Pancreas (tissue), 10 donors: ENCODE measurements at regions not wholly inside any gene's neighbourhood (a gene's known extent, or its start where the extent isn't known, plus 50 kb on each side); places are given as distances from the start of the nearest gene placed in this dataset.
A peak's percentile ranks its signal among the peaks of the same experiment; 100 is the strongest.

Source experiments
- ATAC-seq, 4 donors: fragments of 200-7000 bp; cut with Tn5 transposase; one replicate each; pipeline versions ENCODE4 v1.8.0 to v1.9.1; 2020; ENCODE audit warnings: mild to moderate bottlenecking in 4 of 4, moderate library complexity in 4 of 4
- DNase-seq, 6 donors: peaks; one replicate each; pipeline ENCODE4 v3.0.0-alpha.2; 2020
- FAIRE-seq: peaks from 2 replicates; lab custom pipeline; 2012; peaks lifted over from hg19 to GRCh38; lab: Jason Lieb, UNC
- H3K27ac ChIP-seq, 4 donors: fragments of 200-600 bp; sonication (generic); 1 replicate in 3 of 4; 2 replicates in 1 of 4; pipeline versions ENCODE4 v1.5.0 to v1.8.0; 2020
- H3K27me3 ChIP-seq, 4 donors: fragments of 200-600 bp; one replicate each; pipeline ENCODE4 v1.8.0; 2021
- H3K36me3 ChIP-seq, 3 donors: fragments of 200-600 bp; sonication (generic) in 1 of 3; one replicate each; pipeline versions ENCODE4 v1.5.0 to v1.8.0; 2020 to 2021
- H3K4me1 ChIP-seq, 3 donors: fragments of 200-600 bp; one replicate each; pipeline ENCODE4 v1.8.0; 2021
- H3K4me3 ChIP-seq, 4 donors: fragments of 200-600 bp; sonication (generic) in 2 of 4; one replicate each; pipeline versions ENCODE4 v1.5.0 to v1.8.0; 2020 to 2021
- H3K9me3 ChIP-seq, 4 donors: fragments of 200-600 bp; one replicate each; pipeline ENCODE4 v1.8.0; 2021
- CTCF ChIP-seq, 4 donors: fragments of 200-600 bp; sonication (generic) in 3 of 4; IDR thresholded peaks; one replicate each; pipeline versions ENCODE4 v1.5.0 to v1.8.0; 2021; ENCODE audit warnings: antibody characterized with exemption in 4 of 4
- WGBS, 2 donors: extraction: QIAGEN DNeasy Blood & Tissue Kit; methylation state at CpG; one replicate each; pipeline ENCODE4 v1.1.7; 2013; 5-methylcytosine and 5-hydroxymethylcytosine counted together
- intact Hi-C, 3 donors: fragments of 100-400 bp; cut with DNase I; formaldehyde crosslinking; loops; one replicate each; pipeline versions ENCODE4 v1.11.1 to v1.14.2; 2022
- donor health status: healthy with polysubstance abuse.
- donor health status: DM: no; HTN: no; CAD: no; lungs with moderate emphysema.
- donor health status: DM: no; HTN: no; CAD: no.
- donor health status: control.
- donor health status: control.
- donor health status: Bipolar disorder and iron deficiency.
- donor health status: DM: yes; HTN: yes; CAD: no.
- donor health status: DM: no; HTN: no; CAD: no.
- donor health status: DM: no; HTN: no; CAD: no.
- donor health status: DM: yes; HTN: yes; CAD: no.

- DNase-seq (no peak), FAIRE-seq (no peak), ATAC-seq (peak in 1 of 4 donors; percentile 45)
- no peaks in the 10 kb centered on the region for H3K4me1 ChIP-seq
- no peak for TF ChIP-seq CTCF (IDR thresholded peaks at IDR 0.05)
- H3K4me3 ChIP-seq: no peak overlapping the region
- intact Hi-C loops: no loop called here
- H3K27me3 ChIP-seq: no peaks in the 10 kb centered on the region
- no peak overlapping the region for H3K27ac ChIP-seq
- no peaks in the 10 kb centered on the region for H3K9me3 ChIP-seq
- H3K36me3 ChIP-seq: no peaks in the 10 kb centered on the region
- 53 to 66% methylated on average over 5 of the region's 5 CpGs for WGBS, 2 donors
These were observed 69.1 kb upstream of the CACNA2D3 start for GRCh38 chr3:54053211-54053610.

GRCh38 chr3:54047568-54047967, 74.8 kb upstream of the CACNA2D3 start:
- no peak for DNase-seq
- H3K27ac ChIP-seq: no peak overlapping the region
- H3K4me1 ChIP-seq: peaks cover 0 to 22% (median 18%) of the 10 kb centered on the region in 3 donors
- peak in 1 of 4 donors; percentile 39 for ATAC-seq
- H3K4me3 ChIP-seq: no peak overlapping the region
- TF ChIP-seq CTCF (IDR thresholded peaks at IDR 0.05): no peak
- H3K36me3 ChIP-seq: no peaks in the 10 kb centered on the region
- 69% methylated on average over 5 of the region's 5 CpGs for WGBS, 2 donors
- intact Hi-C loops: no loop called here
- no peaks in the 10 kb centered on the region for H3K9me3 ChIP-seq
- no peaks in the 10 kb centered on the region for H3K27me3 ChIP-seq
- FAIRE-seq: no peak

DNA sequence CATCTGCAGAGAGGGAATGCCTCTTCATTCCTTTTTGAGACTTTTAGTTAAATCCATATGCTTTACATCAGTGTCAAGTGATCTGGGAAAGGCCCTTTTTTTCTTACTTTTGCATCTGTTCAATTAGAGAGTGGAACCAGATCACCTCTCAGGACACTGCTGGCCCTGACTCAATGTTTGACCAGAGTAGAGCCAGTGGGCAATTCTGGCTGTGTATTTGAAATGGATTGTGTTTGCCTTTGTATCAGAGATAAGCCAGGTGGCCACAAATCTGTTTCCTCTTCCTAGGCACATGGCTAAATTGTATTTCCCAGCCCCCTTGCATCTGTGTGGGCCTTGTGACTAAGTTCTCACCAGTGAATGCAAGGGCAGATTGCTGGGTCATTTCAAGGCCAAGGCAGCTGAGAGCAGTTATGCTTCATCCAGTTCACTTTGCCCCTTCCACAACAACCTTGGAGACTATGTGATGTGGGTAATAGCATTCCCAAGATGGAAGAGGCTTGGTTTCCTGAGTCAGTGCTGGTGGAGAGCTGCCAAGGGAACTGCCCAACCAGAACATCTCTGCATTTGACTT, 75.6 kb upstream of the CACNA2D3 start:
- no peaks in the 10 kb centered on the region for H3K9me3 ChIP-seq
- H3K4me1 ChIP-seq: peaks cover 0 to 22% (median 18%) of the 10 kb centered on the region in 3 donors
- no peak for TF ChIP-seq CTCF (IDR thresholded peaks at IDR 0.05)
- FAIRE-seq (no peak), ATAC-seq (peak; percentile 21 to 83 (median 82)), DNase-seq (peak in 3 of 6 donors; percentile 12 to 40 (median 40))
- no peak overlapping the region for H3K4me3 ChIP-seq
- peak overlapping the region in 1 of 4 donors; percentile 22 for H3K27ac ChIP-seq
- H3K36me3 ChIP-seq: no peaks in the 10 kb centered on the region
- no peaks in the 10 kb centered on the region for H3K27me3 ChIP-seq
- intact Hi-C loops: no loop called here

DNA sequence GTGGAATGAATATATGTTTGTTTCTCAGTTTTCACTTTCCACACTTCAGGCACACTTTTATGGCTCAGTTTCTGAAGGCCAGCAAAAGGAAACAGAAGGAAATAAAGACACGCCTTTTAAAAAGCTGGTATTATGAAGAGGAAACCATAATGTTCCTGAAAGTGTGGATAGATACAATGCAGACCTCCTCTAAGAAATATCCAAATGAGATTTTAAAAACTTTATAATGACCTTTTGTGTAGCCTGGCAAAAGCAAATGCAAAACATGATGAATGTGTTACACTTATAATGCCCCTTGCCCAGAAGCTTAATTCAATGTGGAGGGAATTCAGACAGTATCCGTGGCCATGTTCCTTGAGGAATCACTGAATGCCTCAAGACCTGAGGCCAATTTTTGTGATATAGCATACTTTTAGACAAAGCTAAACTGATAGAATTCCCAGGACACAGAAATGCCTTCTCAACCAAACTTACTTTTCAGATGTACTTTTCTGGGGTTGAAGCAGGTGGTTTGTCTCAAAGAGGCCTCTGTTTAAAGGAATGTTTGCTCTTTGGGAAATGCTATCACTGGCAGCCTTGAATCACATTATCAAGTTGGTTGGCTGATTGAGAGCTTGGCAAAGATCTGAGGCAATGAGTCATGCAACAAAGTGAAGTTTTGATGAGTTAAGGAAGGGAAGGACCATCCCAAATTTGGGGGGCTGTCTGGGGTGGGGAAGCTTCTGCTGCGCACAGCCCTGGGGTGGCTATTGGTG, 77.1 kb upstream of the CACNA2D3 start:
- no peaks in the 10 kb centered on the region for H3K9me3 ChIP-seq
- TF ChIP-seq CTCF (IDR thresholded peaks at IDR 0.05): no peak
- H3K27ac ChIP-seq: no peak overlapping the region
- 80 to 82% methylated on average over 3 of the region's 3 CpGs for WGBS, 2 donors
- intact Hi-C loops: no loop called here
- DNase-seq: no peak
- no peaks in the 10 kb centered on the region for H3K27me3 ChIP-seq
- peaks cover 0 to 22% (median 18%) of the 10 kb centered on the region in 3 donors for H3K4me1 ChIP-seq
- no peak overlapping the region for H3K4me3 ChIP-seq
- no peak for FAIRE-seq
- ATAC-seq: peak in 3 of 4 donors; percentile 50 to 68 (median 55)
- no peaks in the 10 kb centered on the region for H3K36me3 ChIP-seq
